ENCODE measurements at regions not wholly inside any gene's neighbourhood (a gene's known extent, or its start where the extent isn't known, plus 50 kb on each side); places are given as distances from the start of the nearest gene placed in this dataset.

DNA sequence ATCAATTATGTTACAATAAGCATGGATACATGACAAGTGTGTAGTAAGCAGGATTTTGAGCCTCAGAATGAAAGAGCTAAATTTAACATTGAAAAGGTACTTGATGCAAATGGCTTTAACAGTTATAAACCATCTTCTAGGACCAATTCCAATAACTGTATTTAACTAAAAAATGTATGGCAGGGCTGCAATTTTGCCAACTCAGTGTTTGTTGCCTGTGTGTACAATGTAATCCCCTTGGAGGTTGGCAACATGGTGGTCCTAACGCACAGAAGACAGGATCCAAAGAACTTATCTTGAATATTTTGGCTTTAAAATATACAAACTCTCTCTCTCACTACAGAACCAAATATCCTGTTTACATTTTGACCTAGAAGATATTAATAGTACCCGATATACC, 2314.1 kb downstream of the LRRC4C start:
- no peak for DNase-seq (ENCODE audit: low read depth in 2 of 3, low spot score in 2 of 3)

DNA sequence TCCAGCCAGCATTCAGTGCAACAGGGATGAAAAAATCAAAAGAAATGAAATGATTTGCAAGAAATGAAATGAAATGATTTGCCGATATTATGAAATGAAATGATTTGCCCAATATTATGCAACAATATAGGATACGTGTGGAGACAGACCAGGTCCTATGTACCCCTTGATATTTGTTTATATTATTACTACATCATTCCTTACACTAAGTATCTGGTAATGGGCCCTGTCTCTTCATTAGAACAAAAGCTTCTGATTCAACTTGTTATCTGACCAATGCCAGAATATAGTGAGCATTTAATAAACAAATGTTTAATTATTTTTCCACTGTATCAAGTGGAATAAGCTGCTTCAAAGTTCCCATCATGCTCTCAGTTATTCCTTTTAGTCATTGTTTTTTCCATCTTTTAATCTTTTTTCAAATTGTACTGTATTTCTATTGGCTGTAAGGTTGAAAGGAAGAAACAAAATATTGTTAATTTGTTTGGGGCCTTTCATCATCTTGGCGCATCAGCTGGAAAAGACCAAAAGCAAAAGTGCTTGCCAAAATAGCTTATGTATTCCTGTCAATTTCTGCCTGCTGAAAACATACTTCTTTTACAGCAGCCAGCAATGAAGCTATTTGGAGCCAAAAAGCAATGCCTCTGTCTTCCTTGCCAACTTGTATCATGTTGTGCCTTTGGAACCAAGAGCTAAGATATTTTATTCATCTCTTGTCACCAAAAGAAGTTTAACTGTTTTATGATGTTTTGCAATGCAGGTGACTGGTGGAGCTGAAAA, 2314.9 kb downstream of the LRRC4C start:
- no peak for DNase-seq (ENCODE audit: low read depth in 2 of 3, low spot score in 2 of 3)

DNA sequence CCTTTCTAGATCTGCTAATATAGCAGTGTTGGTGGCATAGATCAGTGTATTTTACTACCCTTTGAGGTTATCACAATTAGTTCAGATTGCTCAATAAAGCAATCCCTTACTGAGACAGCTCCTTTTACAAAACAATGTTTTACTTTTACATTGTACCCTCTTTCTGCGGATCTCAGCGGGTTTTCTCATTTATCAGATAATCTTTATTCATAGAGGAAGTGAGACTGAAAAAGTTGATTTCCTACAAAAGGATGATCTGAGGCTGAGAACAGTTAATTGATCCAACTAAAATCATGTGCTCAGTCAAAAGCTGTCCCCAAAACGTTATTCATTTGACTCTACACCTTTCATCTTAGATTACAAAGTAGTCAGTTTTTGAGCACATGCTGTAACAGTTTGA, 2319.9 kb downstream of the LRRC4C start:
- DNase-seq (ENCODE audit: low read depth in 2 of 3, low spot score in 2 of 3), result no peak

DNA sequence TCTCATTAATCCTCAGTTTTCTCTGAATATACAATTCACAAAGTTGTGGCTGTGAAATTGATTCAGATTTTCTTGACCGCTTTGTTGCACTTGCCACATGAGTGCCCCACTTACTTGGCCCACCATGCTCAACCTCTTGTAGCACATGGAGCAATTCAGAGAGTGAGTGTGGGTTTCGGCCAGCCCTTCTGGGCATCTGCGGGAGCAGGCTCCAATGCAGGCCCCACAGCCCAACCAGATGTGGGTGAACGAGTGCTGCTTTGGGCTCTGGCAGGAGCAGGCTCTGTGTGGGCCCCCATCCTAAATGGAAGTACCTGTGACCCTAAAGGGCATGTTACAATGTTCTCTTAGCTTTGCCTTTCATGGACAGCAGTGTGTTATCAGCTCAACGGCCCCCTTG, 2338.6 kb downstream of the LRRC4C start:
- DNase-seq (ENCODE audit: low read depth in 2 of 3, low spot score in 2 of 3), result no peak

DNA sequence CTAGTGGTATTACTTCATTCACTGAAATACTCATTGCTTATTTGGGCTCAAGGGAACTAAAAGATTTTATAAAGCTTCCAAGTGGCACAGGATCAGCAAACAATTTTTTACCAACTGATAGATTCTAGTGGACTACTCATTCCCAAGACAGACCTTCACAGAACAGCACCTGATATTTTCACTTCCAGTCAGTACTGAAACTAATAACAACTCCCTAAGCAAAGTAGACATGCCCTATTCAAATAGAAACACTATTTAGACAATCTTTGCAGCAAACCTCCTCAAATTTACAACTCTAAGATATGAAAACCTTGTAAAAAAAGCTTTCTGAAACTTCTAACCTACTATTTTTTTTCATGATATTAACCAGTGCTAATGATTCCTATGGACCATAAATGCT, 2345.8 kb downstream of the LRRC4C start:
- DNase-seq (ENCODE audit: low read depth in 2 of 3, low spot score in 2 of 3), result no peak

DNA sequence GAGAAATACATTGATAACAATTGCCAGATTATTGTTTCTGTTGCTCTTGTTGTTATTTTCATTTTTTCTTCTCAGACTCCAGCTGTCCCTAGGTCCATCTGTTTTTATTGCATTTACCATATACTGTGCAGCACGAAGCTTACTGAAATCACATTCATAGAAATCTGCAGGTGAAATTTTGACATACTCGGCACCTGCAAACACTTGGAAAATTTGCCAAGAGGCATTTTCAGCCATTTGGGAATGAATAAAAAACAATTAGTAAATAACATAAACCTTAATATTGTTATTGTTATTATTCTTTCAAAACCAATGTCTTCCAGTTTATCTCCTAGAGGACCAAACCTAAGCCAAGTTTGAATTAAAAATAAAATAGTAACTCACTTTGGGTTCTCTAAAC, 2357.2 kb downstream of the LRRC4C start:
- no peak for DNase-seq (ENCODE audit: low read depth in 2 of 3, low spot score in 2 of 3)

DNA sequence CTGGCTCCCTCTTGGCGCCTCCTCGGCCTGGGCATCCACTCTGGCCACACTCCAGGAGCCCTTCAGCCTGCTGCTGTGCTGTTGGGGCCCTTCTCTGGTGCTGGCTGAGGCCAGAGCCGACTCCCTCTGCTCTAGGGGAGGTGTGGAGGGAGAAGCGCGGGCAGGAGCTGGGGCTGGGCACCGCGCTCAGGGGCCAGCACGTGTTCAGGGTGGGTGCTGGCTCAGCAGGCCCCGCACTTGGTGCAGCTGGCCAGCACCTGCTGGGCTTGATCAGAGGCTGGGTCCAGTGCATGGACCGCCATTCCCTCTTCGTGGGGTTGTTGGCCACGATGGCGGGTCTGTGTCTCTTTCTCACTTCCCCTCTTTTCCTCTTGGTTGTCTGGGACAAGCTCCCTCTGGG, 2381.0 kb downstream of the LRRC4C start:
- no peak for DNase-seq (ENCODE audit: low read depth in 2 of 3, low spot score in 2 of 3)

DNA sequence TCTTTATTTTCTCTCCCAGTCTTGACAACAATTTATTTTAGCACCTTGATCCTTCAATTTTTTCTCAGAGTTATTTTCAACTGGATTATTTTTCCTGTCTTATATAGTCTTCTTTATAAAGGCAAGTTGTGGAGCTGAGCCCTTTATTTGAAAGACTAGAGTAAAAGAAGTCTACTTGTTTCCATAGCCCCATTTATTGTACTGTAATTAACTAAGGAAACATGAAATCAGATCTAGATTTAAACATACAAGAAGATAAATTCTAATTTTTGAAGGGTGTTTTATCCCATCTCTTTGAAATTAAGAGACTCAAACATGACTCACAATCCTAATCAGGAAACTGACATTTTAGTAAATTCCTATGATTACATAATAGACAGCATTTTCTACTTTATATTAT, 2421.8 kb downstream of the LRRC4C start:
- DNase-seq (ENCODE audit: low read depth in 2 of 3, low spot score in 2 of 3), result no peak

DNA sequence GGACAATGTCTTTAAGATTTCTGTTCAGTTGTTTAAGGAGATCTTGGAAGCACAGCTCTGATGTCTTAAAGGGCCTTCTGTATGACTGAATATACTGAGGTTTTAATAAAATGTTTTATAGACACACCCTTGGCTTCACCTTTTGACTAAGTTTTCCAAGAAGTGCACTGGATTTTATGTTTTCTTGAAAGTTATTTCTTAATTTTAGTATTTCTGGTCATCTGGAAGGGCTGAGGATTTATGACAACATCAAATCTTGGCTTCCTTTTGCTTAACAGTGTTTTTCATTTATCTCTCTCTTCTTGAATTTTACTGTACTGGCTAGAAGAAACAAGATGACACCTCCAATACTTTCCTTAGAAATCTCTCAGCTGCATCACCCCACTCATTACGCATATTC, 2423.4 kb downstream of the LRRC4C start:
- no peak for DNase-seq (ENCODE audit: low read depth in 2 of 3, low spot score in 2 of 3)

DNA sequence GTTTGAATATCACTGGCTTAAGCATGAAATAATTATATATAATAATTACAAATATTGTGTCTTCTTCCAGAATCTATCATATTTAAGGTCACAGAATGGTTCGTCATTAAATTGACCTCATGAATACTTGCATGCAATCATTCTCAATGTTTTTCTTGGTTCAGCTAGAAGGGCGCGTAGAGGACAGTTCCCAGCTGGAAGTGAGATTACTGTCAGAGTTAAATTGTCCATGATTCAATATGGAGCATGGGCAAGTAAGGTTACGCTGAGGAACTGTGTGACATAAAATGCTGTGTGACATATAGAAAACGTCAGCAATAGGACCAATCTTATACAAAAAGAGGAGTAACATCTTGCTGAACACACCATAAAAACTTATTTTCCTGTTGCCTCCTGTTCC, 2423.5 kb upstream of the RAG2 start:
- no peak for DNase-seq (ENCODE audit: low read depth in 2 of 3, low spot score in 2 of 3)

DNA sequence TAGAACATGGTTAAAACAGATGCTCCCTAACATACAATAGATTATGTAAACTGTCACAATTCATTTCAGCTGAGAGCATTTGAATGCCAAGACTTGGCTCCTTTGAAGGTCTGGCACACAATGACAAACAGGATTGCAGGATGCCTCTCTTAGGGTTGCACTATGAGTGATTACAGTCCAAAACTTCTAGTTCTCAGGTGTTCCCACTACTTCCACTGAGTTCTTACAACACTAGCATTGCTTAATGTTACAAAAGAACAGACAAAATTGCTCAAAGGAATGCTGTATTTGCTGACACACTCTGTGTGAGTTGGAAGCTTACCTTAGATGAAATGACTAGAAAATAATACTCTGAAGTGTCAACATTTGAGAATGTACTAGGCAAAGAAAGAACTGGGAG, 2413.8 kb upstream of the RAG2 start:
- DNase-seq (ENCODE audit: low read depth in 2 of 3, low spot score in 2 of 3), result no peak

DNA sequence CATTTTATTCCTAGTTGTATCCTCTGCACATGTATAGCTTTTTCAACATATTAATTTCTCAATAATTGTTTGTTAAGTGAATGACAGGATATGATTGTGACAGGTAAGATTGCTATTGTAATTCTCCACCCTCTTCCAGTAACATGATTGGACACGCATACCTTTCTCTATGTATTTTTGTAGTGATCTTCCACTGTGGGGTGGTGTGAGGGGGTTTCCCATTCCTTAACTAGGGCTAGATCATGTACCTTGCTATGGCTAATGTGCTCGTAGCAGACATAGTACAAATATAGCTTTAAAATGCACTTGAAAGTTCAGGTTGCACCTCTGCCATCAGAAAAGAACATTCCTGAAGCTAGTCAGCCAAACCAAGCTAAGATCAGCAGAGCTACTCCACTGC, 2392.8 kb upstream of the RAG2 start:
- no peak for DNase-seq (ENCODE audit: low read depth in 2 of 3, low spot score in 2 of 3)

DNA sequence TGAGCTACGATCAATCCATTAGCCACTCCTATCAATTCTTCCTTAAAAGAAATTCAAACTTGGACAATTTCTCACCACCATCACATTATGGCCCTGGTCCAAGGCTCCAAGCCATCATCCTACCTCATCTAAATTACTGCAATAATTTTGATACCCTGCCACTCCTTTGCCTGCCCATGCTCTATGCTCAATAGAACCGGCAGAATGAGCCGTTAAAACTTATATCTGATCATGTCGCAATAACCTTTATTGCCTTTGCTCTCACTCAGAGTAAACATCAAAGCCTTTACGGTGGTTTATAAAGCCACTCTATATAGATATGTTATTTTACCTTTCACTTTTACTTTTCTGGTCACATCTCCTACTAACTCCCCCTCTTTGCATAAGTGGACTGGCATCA, 2392.1 kb upstream of the RAG2 start:
- no peak for DNase-seq (ENCODE audit: low read depth in 2 of 3, low spot score in 2 of 3)

DNA sequence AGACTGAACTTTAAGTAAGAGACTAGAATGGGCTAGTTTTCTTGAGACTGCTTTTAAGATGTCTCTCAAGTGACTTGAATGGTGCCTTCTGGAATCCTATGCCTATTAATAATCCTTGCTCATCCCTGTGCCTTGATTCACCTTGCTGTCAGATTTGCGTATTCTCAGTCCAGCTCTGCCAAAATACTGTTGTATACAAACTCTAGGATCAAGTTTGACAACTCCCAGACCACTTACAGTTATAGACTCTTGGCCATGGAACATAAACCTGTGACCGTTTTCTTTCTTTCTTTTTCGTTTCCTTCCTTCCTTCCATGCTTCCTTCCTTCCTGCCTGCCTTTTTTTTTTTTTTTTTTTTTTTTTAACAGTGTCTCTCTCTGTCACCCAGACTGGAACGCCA, 2390.9 kb upstream of the RAG2 start:
- DNase-seq (ENCODE audit: low read depth in 2 of 3, low spot score in 2 of 3), result no peak

DNA sequence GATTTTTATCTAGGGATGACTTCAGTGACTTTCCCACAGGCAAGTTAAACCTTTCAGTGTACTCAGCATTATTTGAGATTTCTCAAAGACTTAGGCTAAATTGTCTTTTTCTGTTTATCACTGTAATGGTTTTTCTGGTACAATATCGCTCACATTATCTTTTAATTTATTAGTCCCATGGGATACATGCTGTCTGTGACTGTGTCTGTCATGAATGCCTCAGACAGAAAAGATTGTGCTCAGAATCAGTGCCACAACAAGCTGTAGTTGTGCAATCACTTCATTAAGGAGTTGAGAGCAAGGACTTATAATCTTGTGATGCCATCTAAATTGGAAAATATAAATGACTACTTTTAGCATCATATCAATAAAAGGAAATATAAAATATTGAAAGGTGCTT, 2374.2 kb upstream of the RAG2 start:
- DNase-seq (ENCODE audit: low read depth in 2 of 3, low spot score in 2 of 3), result no peak

DNA sequence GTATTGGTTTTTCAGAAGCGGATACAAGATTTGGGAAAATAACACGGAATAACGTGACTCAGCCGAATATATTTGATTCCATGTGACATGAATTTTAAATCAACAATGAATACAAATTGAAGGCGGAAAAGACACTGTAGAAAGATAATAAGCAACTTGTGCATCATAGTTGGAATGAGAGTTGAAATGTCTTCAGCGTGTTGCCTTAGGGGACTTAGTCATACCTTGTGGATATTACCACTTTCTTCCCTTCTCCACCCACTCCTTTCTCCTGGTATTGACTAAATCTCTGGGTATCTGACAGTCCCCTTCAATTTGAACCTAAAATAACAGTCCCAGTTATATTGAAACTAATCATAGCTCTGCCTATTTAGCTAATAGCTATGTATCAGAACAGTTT, 2373.1 kb upstream of the RAG2 start:
- DNase-seq (ENCODE audit: low read depth in 2 of 3, low spot score in 2 of 3), result no peak

DNA sequence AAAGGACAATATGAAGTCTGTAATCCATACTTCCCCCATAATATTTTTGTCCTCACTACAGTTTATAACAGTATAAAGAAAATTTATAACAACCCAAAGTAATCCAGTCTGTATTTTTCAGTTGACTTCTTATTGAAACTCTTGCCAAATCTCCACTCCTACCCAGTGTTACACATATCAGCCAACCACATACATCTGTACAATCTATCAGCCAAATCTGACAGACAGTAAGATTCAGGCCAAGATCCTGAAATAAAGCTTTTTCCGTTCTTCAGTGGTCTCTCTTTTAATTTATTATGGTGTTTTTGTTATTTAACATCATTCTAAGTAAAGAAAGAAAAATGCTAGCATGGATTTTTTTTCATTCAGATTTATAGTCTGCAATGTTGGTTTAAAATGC, 2370.9 kb upstream of the RAG2 start:
- no peak for DNase-seq (ENCODE audit: low read depth in 2 of 3, low spot score in 2 of 3)

DNA sequence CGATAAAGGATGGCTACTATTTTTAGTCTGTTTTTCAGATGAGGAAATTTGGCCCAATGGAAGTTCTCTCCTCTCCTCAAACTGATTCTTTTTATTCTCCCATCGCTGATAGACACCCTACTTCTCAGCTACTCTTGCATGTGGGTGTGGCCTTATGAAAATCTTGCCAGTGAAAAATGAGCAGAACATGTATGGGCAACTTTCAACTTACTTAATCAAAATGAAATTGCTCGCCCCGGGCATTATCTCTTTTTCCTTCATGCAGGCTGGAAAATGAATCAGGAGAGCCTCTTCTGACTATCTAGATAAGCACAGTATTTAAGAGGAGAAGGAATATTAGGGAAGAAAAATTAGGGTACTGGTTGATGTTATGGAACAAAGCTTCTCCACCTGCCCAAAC, 2354.7 kb upstream of the RAG2 start:
- DNase-seq (ENCODE audit: low read depth in 2 of 3, low spot score in 2 of 3), result no peak

DNA sequence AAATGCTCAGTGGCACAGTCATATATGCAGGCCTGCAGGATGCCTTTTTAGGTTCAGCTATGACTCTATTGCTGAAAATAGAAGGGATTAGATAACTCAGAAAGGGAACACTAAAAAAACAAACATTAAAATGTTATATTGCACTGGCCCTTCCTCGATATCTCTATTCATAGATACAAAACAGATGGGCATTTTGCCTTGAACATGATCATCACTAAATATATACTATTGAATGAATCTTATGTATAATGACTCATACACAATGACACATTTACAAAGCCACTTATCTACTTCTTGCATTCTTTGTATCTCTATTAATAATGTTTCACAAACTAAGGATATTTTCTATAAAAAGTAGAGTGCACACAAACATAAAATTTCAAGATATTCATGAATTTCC, 2352.8 kb upstream of the RAG2 start:
- no peak for DNase-seq (ENCODE audit: low read depth in 2 of 3, low spot score in 2 of 3)

DNA sequence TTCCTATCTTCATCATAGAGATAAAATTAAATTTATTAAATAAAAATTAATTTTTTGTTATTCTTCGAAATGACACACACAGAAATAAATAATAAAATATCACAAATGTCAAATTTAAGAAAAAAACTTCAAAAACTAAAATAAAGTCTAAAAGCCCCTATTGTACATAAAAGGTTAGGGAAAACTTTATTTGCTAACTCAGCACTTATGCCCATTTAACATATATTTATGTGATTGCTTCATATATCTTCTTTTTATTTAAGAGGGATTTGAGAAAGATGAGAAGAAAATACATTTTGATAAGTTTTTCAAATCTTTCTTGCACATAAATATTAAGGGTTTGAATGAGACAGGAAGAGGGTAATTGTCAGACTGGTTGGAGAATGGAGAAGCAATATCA, 2350.4 kb upstream of the RAG2 start:
- no peak for DNase-seq (ENCODE audit: low read depth in 2 of 3, low spot score in 2 of 3)

DNA sequence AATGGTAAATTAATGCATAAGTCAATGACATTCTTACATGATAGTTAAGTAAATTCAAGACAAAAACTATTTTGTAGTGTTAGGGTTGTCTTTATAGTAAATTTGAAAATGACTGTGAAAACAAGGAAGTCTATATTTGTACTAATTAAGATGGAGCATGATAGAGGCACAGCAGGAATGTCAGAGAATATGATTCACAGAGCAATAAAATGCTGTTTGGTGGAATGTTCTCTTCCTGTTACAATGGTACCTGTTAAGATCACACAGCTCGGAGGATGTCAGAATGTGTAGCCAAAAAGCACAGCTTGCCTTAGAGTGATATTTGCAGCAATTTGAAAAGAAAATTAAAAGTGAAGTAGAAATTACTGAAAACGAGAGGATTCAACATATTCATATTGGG, 2339.7 kb upstream of the RAG2 start:
- DNase-seq (ENCODE audit: low read depth in 2 of 3, low spot score in 2 of 3), result no peak

DNA sequence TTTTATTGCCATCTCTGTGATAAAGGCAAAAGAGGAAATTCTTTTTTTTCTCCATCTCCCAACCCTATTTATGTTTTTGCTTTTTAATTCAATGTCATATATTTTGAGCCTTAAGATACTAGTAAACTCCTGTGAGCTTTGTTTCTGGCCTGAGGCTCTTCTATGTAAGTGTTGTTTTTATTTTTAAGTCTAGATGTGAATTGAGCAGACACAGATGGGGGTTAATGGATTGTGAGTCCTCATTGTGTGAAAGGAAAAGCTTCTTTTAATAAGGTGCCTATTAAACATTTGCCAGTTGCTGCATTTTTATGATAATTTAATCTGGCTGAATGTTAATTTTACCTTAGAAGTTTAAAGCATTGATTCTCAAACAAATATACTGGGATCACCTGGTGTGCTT, 2337.9 kb upstream of the RAG2 start:
- DNase-seq (ENCODE audit: low read depth in 2 of 3, low spot score in 2 of 3), result no peak

DNA sequence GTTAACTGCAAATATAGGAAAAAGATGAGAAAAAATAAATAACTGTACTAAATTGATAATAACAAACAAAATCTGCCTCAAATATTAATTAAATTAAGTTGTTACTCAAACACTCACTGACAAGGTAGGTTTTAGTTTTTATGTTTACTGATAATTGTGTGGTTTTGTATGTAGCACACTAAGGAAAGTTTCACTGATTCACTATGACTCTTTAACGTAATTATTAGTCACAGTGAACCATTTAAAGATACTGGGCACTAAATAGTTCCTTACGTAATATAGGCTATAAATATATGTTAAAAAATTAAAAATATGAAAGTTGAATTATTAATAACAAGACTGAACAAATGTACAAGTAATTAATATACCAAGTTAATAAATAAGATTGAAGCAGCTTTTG, 2330.0 kb upstream of the RAG2 start:
- DNase-seq (ENCODE audit: low read depth in 2 of 3, low spot score in 2 of 3), result no peak

DNA sequence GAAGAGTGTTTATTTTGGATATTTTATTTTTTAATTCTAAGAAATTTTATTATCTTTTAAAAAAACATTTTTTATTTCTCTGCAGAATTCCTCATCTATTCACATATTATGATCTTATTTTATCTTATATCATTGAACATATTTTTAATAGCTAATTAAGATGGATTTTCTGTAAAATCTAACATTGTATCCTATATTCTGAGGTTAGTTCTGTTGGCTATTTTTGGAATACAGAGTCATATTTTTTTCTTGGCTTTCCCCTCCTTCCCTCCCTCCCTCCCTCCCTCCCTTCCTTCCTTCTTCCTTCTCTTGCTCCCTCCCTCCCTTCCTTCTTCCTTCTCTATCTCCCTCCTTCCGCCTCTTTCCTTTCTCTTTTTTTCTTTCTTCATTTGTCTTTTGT, 2326.6 kb upstream of the RAG2 start:
- no peak for DNase-seq (ENCODE audit: low read depth in 2 of 3, low spot score in 2 of 3)
